Astrocyte (in vitro differentiated cells and primary cell): ENCODE measurements at regions not wholly inside any gene's neighbourhood (a gene's known extent, or its start where the extent isn't known, plus 50 kb on each side); places are given as distances from the start of the nearest gene placed in this dataset.
A peak's percentile ranks its signal among the peaks of the same experiment; 100 is the strongest.

Experiments used
- DNase-seq: peaks from one replicate; pipeline ENCODE4 v3.0.0-alpha.2; 2010; ENCODE audit warnings: low read depth
- FAIRE-seq: peaks from 2 replicates; lab custom pipeline; 2011; peaks lifted over from hg19 to GRCh38; lab: Jason Lieb, UNC
- H2AFZ ChIP-seq: 2 replicates; pipeline ENCODE4 v1.6.0; 2012; ENCODE audit warnings: low read depth, low read length, inconsistent platforms
- H3K27ac ChIP-seq: 2 replicates; pipeline ENCODE4 v1.5.1; 2011; ENCODE audit warnings: low read depth, low read length, inconsistent platforms
- H3K27me3 ChIP-seq: 2 replicates; pipeline ENCODE4 v1.6.0; 2011; ENCODE audit warnings: low read length, inconsistent platforms; ENCODE audit not compliant: insufficient read depth
- H3K36me3 ChIP-seq: 2 replicates; pipeline ENCODE4 v1.5.1; 2011; ENCODE audit warnings: low read length, inconsistent platforms; ENCODE audit not compliant: insufficient read depth
- H3K4me1 ChIP-seq: 2 replicates; pipeline ENCODE4 v1.5.1; 2011; ENCODE audit warnings: low read length, inconsistent platforms; ENCODE audit not compliant: insufficient read depth
- H3K4me2 ChIP-seq: 2 replicates; pipeline ENCODE4 v1.6.0; 2012; ENCODE audit warnings: low read length, inconsistent platforms
- H3K4me3 ChIP-seq: 2 replicates; pipeline ENCODE4 v1.5.1; 2011; ENCODE audit warnings: low read depth, mild to moderate bottlenecking, low read length, inconsistent platforms; ENCODE audit not compliant: insufficient read depth
- H3K79me2 ChIP-seq: 2 replicates; pipeline ENCODE4 v1.6.0; 2012; ENCODE audit warnings: mild to moderate bottlenecking, low read length, inconsistent platforms; ENCODE audit not compliant: insufficient read depth
- H3K9ac ChIP-seq: 2 replicates; pipeline ENCODE4 v1.6.0; 2012; ENCODE audit warnings: mild to moderate bottlenecking, low read length, inconsistent platforms
- H3K9me3 ChIP-seq: 2 replicates; pipeline ENCODE4 v1.5.1; 2012; ENCODE audit warnings: low read depth, mild to moderate bottlenecking, low read length, inconsistent platforms; ENCODE audit not compliant: insufficient read depth
- H4K20me1 ChIP-seq: 2 replicates; pipeline ENCODE4 v1.6.0; 2012; ENCODE audit warnings: low read length, inconsistent platforms; ENCODE audit not compliant: insufficient read depth
- H3K27ac Mint-ChIP-seq: one replicate; pipeline ENCODE4 v1.8.0; 2021; ENCODE audit warnings: mild to moderate bottlenecking, mixed read lengths; ENCODE audit not compliant: unreplicated experiment
- H3K27me3 Mint-ChIP-seq: one replicate; pipeline ENCODE4 v1.8.0; 2021; ENCODE audit warnings: low read depth, mixed read lengths; ENCODE audit not compliant: unreplicated experiment
- H3K36me3 Mint-ChIP-seq: one replicate; pipeline ENCODE4 v1.8.0; 2021; ENCODE audit warnings: low read depth, mixed read lengths; ENCODE audit not compliant: unreplicated experiment
- H3K4me1 Mint-ChIP-seq: one replicate; pipeline ENCODE4 v1.8.0; 2021; ENCODE audit warnings: low read depth, mixed read lengths; ENCODE audit not compliant: unreplicated experiment
- H3K4me3 Mint-ChIP-seq: one replicate; pipeline ENCODE4 v1.8.0; 2021; ENCODE audit warnings: mild to moderate bottlenecking, moderate library complexity, mixed read lengths; ENCODE audit not compliant: unreplicated experiment
- H3K9me3 Mint-ChIP-seq: one replicate; pipeline ENCODE4 v1.8.0; 2021; ENCODE audit warnings: mild to moderate bottlenecking, mixed read lengths; ENCODE audit not compliant: unreplicated experiment
- CTCF ChIP-seq: IDR thresholded peaks from 2 replicates; pipeline ENCODE4 v1.5.1; 2011; ENCODE audit warnings: low read depth, mild to moderate bottlenecking, inconsistent platforms, low read length, moderate library complexity; ENCODE audit not compliant: insufficient read depth
- EZH2 ChIP-seq: IDR thresholded peaks from 2 replicates; pipeline ENCODE4 v1.6.1; 2012; ENCODE audit warnings: mild to moderate bottlenecking, low read length, inconsistent platforms; ENCODE audit not compliant: insufficient read depth

GRCh38 chr4:148515248-148515647 lies 73.0 kb upstream of the NR3C2 start:
- H3K4me3 Mint-ChIP-seq: no peak overlapping the region
- no peak for TF ChIP-seq EZH2
- TF ChIP-seq CTCF: no peak
- H3K9me3 Mint-ChIP-seq: peaks cover 7% of the 10 kb centered on the region
- H3K4me1 Mint-ChIP-seq: no peaks in the 10 kb centered on the region
- no peaks in the 10 kb centered on the region for H3K27me3 ChIP-seq
- no peaks in the 10 kb centered on the region for H3K9me3 ChIP-seq
- DNase-seq: peak; percentile 45
- H3K36me3 ChIP-seq: no peaks in the 10 kb centered on the region
- no peaks in the 10 kb centered on the region for H3K4me1 ChIP-seq
- no peak overlapping the region for H3K4me2 ChIP-seq
- H4K20me1 ChIP-seq: no peaks in the 10 kb centered on the region
- H3K36me3 Mint-ChIP-seq: no peaks in the 10 kb centered on the region
- H3K27me3 Mint-ChIP-seq: peaks cover 1% of the 10 kb centered on the region
- no peak overlapping the region for H3K4me3 ChIP-seq
- H3K27ac ChIP-seq: no peak overlapping the region
- H3K79me2 ChIP-seq: no peaks in the 10 kb centered on the region
- H2AFZ ChIP-seq: no peak overlapping the region
- no peak for FAIRE-seq
- H3K9ac ChIP-seq: no peak overlapping the region
- H3K27ac Mint-ChIP-seq: no peak overlapping the region

GRCh38 chr4:148514581-148514980 lies 72.4 kb upstream of the NR3C2 start:
- Histone ChIP-seq H3K9me3 (no peaks in the 10 kb centered on the region), H4K20me1 (no peaks in the 10 kb centered on the region), H3K4me2 (no peak overlapping the region), H3K4me1 (no peaks in the 10 kb centered on the region), H3K27me3 (no peaks in the 10 kb centered on the region), H3K27ac (peak overlapping the region; percentile 4), H2AFZ (no peak overlapping the region), H3K36me3 (no peaks in the 10 kb centered on the region), H3K4me3 (no peak overlapping the region), H3K79me2 (no peaks in the 10 kb centered on the region), H3K9ac (no peak overlapping the region)
- no peak for FAIRE-seq
- no peak for DNase-seq
- no peak for TF ChIP-seq CTCF
- TF ChIP-seq EZH2: no peak
- Mint-ChIP-seq H3K4me3 (no peak overlapping the region), H3K27ac (no peak overlapping the region), H3K4me1 (no peaks in the 10 kb centered on the region), H3K36me3 (no peaks in the 10 kb centered on the region), H3K9me3 (peaks cover 5% of the 10 kb centered on the region), H3K27me3 (peaks cover 1% of the 10 kb centered on the region)

GRCh38 chr4:148514041-148514440 lies 71.8 kb upstream of the NR3C2 start:
- H3K27ac ChIP-seq: no peak overlapping the region
- H3K27me3 ChIP-seq: no peaks in the 10 kb centered on the region
- H3K9me3 ChIP-seq: no peaks in the 10 kb centered on the region
- no peak overlapping the region for H2AFZ ChIP-seq
- TF ChIP-seq EZH2: no peak
- no peak for TF ChIP-seq CTCF
- Mint-ChIP-seq H3K4me3 (no peak overlapping the region), H3K4me1 (no peaks in the 10 kb centered on the region), H3K9me3 (peaks cover 4% of the 10 kb centered on the region), H3K27me3 (peaks cover 1% of the 10 kb centered on the region), H3K27ac (no peak overlapping the region), H3K36me3 (no peaks in the 10 kb centered on the region)
- H3K36me3 ChIP-seq: no peaks in the 10 kb centered on the region
- no peaks in the 10 kb centered on the region for H3K4me1 ChIP-seq
- H3K4me2 ChIP-seq: no peak overlapping the region
- DNase-seq (peak; percentile 25), FAIRE-seq (no peak)
- H4K20me1 ChIP-seq: no peaks in the 10 kb centered on the region
- no peak overlapping the region for H3K9ac ChIP-seq
- H3K79me2 ChIP-seq: no peaks in the 10 kb centered on the region
- H3K4me3 ChIP-seq: no peak overlapping the region
